Fibroblast of the aortic adventitia (primary cell): ENCODE measurements at regions not wholly inside any gene's neighbourhood (a gene's known extent, or its start where the extent isn't known, plus 50 kb on each side); places are given as distances from the start of the nearest gene placed in this dataset.

Source experiments
- DNase-seq: peaks from one replicate; pipeline ENCODE4 v3.0.0-alpha.2; 2010; ENCODE audit warnings: low read depth
- H3K4me3 ChIP-seq: 2 replicates; pipeline ENCODE4 v1.5.1; 2011; ENCODE audit warnings: low read depth, mild to moderate bottlenecking, control low read depth, low read length, moderate library complexity
- CTCF ChIP-seq: IDR thresholded peaks from 2 replicates; pipeline ENCODE4 v1.5.1; 2011; ENCODE audit warnings: mild to moderate bottlenecking, low read length, control low read depth, inconsistent platforms; ENCODE audit not compliant: insufficient read depth

- no peak for DNase-seq
- no peak for TF ChIP-seq CTCF
- H3K4me3 ChIP-seq = no peak overlapping the region
Measured at GRCh38 chr10:113239566-113240350, 289.7 kb downstream of the TCF7L2 start.

GRCh38 chr10:113240736-113241135 is 290.7 kb downstream of the TCF7L2 start:
- no peak for TF ChIP-seq CTCF
- H3K4me3 ChIP-seq = no peak overlapping the region
- DNase-seq = no peak

- no peak overlapping the region for H3K4me3 ChIP-seq
- TF ChIP-seq CTCF = no peak
- DNase-seq = no peak
Measured at GRCh38 chr10:113241599-113242360, 291.7 kb downstream of the TCF7L2 start.

GRCh38 chr10:113243311-113243710 is 293.3 kb downstream of the TCF7L2 start:
- TF ChIP-seq CTCF = no peak
- DNase-seq = no peak
- no peak overlapping the region for H3K4me3 ChIP-seq

GRCh38 chr10:113244750-113245149 is 294.7 kb downstream of the TCF7L2 start:
- DNase-seq = no peak
- TF ChIP-seq CTCF = no peak
- H3K4me3 ChIP-seq = no peak overlapping the region

GRCh38 chr10:113245286-113245685 is 295.2 kb downstream of the TCF7L2 start:
- no peak for DNase-seq
- H3K4me3 ChIP-seq = no peak overlapping the region
- TF ChIP-seq CTCF = no peak
